ENCODE measurements at regions not wholly inside any gene's neighbourhood (a gene's known extent, or its start where the extent isn't known, plus 50 kb on each side); places are given as distances from the start of the nearest gene placed in this dataset.

GRCh38 chr16:65916995-65917394 lies 449.5 kb upstream of the CDH5 start:
- DNase-seq (ENCODE audit: extremely low read depth, low read depth) = no peak
- TF ChIP-seq, protein P1, sequence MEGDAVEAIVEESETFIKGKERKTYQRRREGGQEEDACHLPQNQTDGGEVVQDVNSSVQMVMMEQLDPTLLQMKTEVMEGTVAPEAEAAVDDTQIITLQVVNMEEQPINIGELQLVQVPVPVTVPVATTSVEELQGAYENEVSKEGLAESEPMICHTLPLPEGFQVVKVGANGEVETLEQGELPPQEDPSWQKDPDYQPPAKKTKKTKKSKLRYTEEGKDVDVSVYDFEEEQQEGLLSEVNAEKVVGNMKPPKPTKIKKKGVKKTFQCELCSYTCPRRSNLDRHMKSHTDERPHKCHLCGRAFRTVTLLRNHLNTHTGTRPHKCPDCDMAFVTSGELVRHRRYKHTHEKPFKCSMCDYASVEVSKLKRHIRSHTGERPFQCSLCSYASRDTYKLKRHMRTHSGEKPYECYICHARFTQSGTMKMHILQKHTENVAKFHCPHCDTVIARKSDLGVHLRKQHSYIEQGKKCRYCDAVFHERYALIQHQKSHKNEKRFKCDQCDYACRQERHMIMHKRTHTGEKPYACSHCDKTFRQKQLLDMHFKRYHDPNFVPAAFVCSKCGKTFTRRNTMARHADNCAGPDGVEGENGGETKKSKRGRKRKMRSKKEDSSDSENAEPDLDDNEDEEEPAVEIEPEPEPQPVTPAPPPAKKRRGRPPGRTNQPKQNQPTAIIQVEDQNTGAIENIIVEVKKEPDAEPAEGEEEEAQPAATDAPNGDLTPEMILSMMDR (IDR thresholded peaks at IDR 0.05; ENCODE audit: low read depth, low read length, missing control alignments) = no peak

GRCh38 chr16:65910291-65910690 lies 456.2 kb upstream of the CDH5 start:
- TF ChIP-seq, protein P1 (IDR thresholded peaks at IDR 0.05; ENCODE audit: low read depth, low read length, missing control alignments) = no peak
- DNase-seq (ENCODE audit: extremely low read depth, low read depth) = no peak
- H3K4me3 ChIP-seq (replicated peaks; ENCODE audit: low read depth, low read length) = no peak overlapping the region

More at GRCh38 chr16:65916995-65917394, 449.5 kb upstream of the CDH5 start:
- no peak overlapping the region for H3K4me3 ChIP-seq (replicated peaks; ENCODE audit: low read depth, low read length)

DNA sequence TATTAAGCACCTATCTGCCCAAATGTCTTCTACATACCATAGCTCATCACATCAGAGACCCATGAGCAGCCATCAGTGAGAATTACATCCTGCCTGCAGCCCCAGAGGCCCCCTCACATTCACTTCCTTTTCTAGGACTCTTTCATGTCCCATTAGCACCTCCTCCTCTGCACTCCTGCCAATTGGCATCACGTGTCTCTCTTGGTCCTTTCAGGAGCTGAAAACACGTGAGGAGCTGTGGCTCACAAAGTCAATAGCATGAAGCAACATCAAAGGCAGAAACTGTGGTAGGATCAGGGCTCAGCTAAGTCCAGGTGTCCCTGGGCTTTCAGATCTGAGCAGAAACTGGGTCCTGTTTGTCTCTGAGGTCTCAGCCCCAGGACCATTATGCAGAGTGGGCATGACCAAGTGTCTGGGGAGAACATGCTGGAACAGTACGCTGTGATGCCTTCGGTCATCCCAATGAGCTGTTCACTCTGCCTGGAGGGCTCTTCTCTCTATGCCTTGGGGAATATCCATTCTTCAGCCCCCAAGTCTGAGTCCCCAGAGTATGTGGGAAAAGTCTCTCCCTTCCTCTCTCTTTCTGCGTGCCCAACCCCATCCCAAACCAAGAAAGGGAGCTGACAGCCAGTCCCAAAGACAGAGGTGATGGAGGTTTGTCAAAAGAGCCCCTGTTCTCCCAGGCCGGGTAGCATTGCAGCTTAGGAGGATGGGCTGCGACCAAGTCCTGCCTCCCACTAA lies 457.0 kb upstream of the CDH5 start:
- H3K4me3 ChIP-seq (replicated peaks; ENCODE audit: low read depth, low read length) = no peak overlapping the region
- DNase-seq (ENCODE audit: extremely low read depth, low read depth) = no peak
- TF ChIP-seq, protein P1 (IDR thresholded peaks at IDR 0.05; ENCODE audit: low read depth, low read length, missing control alignments) = no peak

DNA sequence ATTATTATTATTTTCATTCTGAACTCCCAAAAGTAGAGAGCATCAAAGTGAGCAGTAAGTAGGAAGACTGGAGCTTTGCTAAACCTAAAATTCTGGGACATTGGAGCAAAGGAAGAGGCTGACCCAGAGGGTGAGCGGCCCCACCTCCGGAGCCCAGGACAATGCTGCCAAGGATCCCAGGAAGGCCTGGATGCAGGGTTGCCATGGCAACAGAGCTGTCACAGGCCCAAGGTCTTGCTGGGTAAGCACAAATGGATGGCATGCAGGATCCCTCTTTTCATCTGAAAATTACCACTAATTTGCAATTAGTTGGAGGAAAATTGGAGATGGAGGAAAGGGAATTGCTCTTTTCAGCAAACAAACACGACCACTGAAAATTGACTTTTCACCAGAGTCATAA lies 457.9 kb upstream of the CDH5 start:
- TF ChIP-seq, protein P1 (IDR thresholded peaks at IDR 0.05; ENCODE audit: low read depth, low read length, missing control alignments) = no peak
- no peak overlapping the region for H3K4me3 ChIP-seq (replicated peaks; ENCODE audit: low read depth, low read length)
- no peak for DNase-seq (ENCODE audit: extremely low read depth, low read depth)

GRCh38 chr16:65905331-65905730 lies 461.2 kb upstream of the CDH5 start:
- no peak for DNase-seq (ENCODE audit: extremely low read depth, low read depth)

GRCh38 chr16:65896448-65897153 lies 469.9 kb upstream of the CDH5 start:
- TF ChIP-seq, protein P1 (IDR thresholded peaks at IDR 0.05; ENCODE audit: low read depth, low read length, missing control alignments) = no peak
- DNase-seq (ENCODE audit: extremely low read depth, low read depth) = no peak
- H3K4me3 ChIP-seq (replicated peaks; ENCODE audit: low read depth, low read length) = no peak overlapping the region

More at GRCh38 chr16:65905331-65905730, 461.2 kb upstream of the CDH5 start:
- H3K4me3 ChIP-seq (replicated peaks; ENCODE audit: low read depth, low read length) = no peak overlapping the region
- TF ChIP-seq, protein P1 (IDR thresholded peaks at IDR 0.05; ENCODE audit: low read depth, low read length, missing control alignments) = no peak
